K562 (cell line): ENCODE measurements at regions not wholly inside any gene's neighbourhood (a gene's known extent, or its start where the extent isn't known, plus 50 kb on each side); places are given as distances from the start of the nearest gene placed in this dataset.
A peak's percentile ranks its signal among the peaks of the same experiment; 100 is the strongest.

Experiments used
- ATAC-seq: fragments of 200-7000 bp; cut with Tn5 transposase; 3 replicates; pipeline ENCODE4 v1.9.1; 2020; ENCODE audit warnings: moderate library complexity
- BruUV-seq: library from RNA; stranded (reverse); fragments of 400-500 nt; replicated peaks from 2 replicates; lab custom pipeline; 2021; lab: Mats Ljungman, UMichigan
- CTCF ChIA-PET: fragments of 300-600 bp; formaldehyde crosslinking; extraction: SDS; loops from one replicate; lab custom pipeline; 2021; ENCODE audit warnings: low intra/inter-chr PET ratio; lab: Yijun Ruan, JAX
- POLR2A ChIA-PET: fragments of 300-600, 350-650 bp; sonication (Branson Sonifier 250); formaldehyde crosslinking; extraction: SDS; loops from one replicate; lab custom pipeline; 2021; ENCODE audit warnings: antibody characterized with exemption, inconsistent platforms; lab: Yijun Ruan, JAX
- DNase-seq, 4 experiments: peaks; one replicate each; pipeline versions ENCODE4 v3.0.0 to v3.0.0-alpha.2; 2011 to 2018; ENCODE audit warnings: low spot score in 3 of 4, mixed read lengths in 3 of 4; ENCODE audit errors: extremely low read depth in 1 of 4
- FAIRE-seq: peaks from 2 replicates; lab custom pipeline; 2011; peaks lifted over from hg19 to GRCh38; lab: Jason Lieb, UNC
- H2AFZ ChIP-seq: 2 replicates; pipeline ENCODE4 v1.6.0; 2011; ENCODE audit warnings: low read depth, low read length, control low read depth, inconsistent platforms
- H3K27ac ChIP-seq: fragments of 200-600 bp; 3 replicates; pipeline ENCODE4 v1.8.0; 2011; ENCODE audit warnings: low read depth, mild to moderate bottlenecking, control low read depth, inconsistent platforms, low read length, moderate library complexity, mixed read lengths; ENCODE audit errors: extremely low read depth
- H3K27me3 ChIP-seq, 2 experiments: fragments of 300-600 bp in 1 of 2; 2 replicates in 1 of 2; 3 replicates in 1 of 2; pipeline versions ENCODE4 v1.6.0 to v1.8.0; 2011; ENCODE audit warnings: inconsistent platforms in 2 of 2, low read length in 2 of 2, mild to moderate bottlenecking in 1 of 2, mixed read lengths in 1 of 2, moderate library complexity in 1 of 2; ENCODE audit not compliant: control insufficient read depth in 2 of 2, insufficient read depth in 2 of 2
- H3K36me3 ChIP-seq: fragments of 300-600 bp; 3 replicates; pipeline ENCODE4 v1.8.0; 2011; ENCODE audit warnings: mild to moderate bottlenecking, low read length, inconsistent platforms; ENCODE audit not compliant: control insufficient read depth, insufficient read depth
- H3K4me1 ChIP-seq, 2 experiments: fragments of 200-600 bp in 1 of 2; replicated peaks in 1 of 2; 2 replicates in 1 of 2; 3 replicates in 1 of 2; pipeline versions ENCODE4 v1.5.1 to v1.8.0; 2011; ENCODE audit warnings: inconsistent platforms in 2 of 2, low read length in 2 of 2, mild to moderate bottlenecking in 1 of 2, mixed read lengths in 1 of 2, moderate library complexity in 1 of 2; ENCODE audit not compliant: control insufficient read depth in 2 of 2, insufficient read depth in 2 of 2
- H3K4me2 ChIP-seq: 2 replicates; pipeline ENCODE4 v1.6.1; 2011; ENCODE audit warnings: low read length, control low read depth, inconsistent platforms, mixed read lengths; ENCODE audit not compliant: insufficient read depth
- H3K4me3 ChIP-seq: fragments of 200-600 bp; sonication (generic), shearing (Covaris generic); 2 replicates; pipeline ENCODE4 v1.5.1; 2016; ENCODE audit warnings: control low read depth, inconsistent platforms
- H3K79me2 ChIP-seq: fragments of 200-600 bp; 3 replicates; pipeline ENCODE4 v1.8.0; 2011; ENCODE audit warnings: low read length, inconsistent platforms; ENCODE audit not compliant: control insufficient read depth, insufficient read depth
- H3K9ac ChIP-seq, 2 experiments: 2 replicates each; pipeline versions ENCODE4 v1.6.0 to v1.6.1; 2011; ENCODE audit warnings: low read depth in 2 of 2, low read length in 2 of 2, control low read depth in 1 of 2, inconsistent platforms in 1 of 2, mild to moderate bottlenecking in 1 of 2, mixed read lengths in 1 of 2; ENCODE audit not compliant: insufficient read depth in 1 of 2
- H3K9me1 ChIP-seq: one replicate; pipeline ENCODE4 v1.6.0; 2011; ENCODE audit warnings: inconsistent platforms, mild to moderate bottlenecking, low read length, moderate library complexity; ENCODE audit not compliant: control insufficient read depth, insufficient read depth
- H3K9me3 ChIP-seq: replicated peaks from 2 replicates; pipeline ENCODE4 v1.5.1; 2011; ENCODE audit warnings: low read depth, low read length, inconsistent platforms; ENCODE audit not compliant: control insufficient read depth, insufficient read depth
- H4K20me1 ChIP-seq: replicated peaks from 2 replicates; pipeline ENCODE4 v1.6.1; 2011; ENCODE audit warnings: low read length, inconsistent platforms, mixed read lengths; ENCODE audit not compliant: control insufficient read depth, insufficient read depth
- ARID1B ChIP-seq: fragments of 450-650 bp; IDR thresholded peaks from 2 replicates; pipeline ENCODE4 v1.6.1; 2016; ENCODE audit warnings: antibody characterized with exemption, mild to moderate bottlenecking, inconsistent platforms
- CEBPB ChIP-seq: fragments of 450-650 bp; IDR thresholded peaks from 2 replicates; pipeline ENCODE4 v1.6.1; 2016; ENCODE audit warnings: missing genetic modification characterization, missing compliant biosample characterization
- CEBPG ChIP-seq, 3 experiments: fragments of 200-800 bp in 1 of 3; sonication (Bioruptor generic) in 1 of 3; sonication (generic) in 1 of 3; formaldehyde crosslinking in 1 of 3; IDR thresholded peaks in 2 of 3; conservative IDR thresholded peaks in 1 of 3; 2 replicates each; pipeline versions ENCODE4 v1.6.1 to v1.8.0; 2016 to 2022; ENCODE audit warnings: missing compliant biosample characterization in 2 of 3, missing genetic modification characterization in 2 of 3, mild to moderate bottlenecking in 1 of 3, missing genetic modification reagents in 1 of 3
- ID3 ChIP-seq, 2 experiments: fragments of 250-450 bp in 1 of 2; fragments of 450-650 bp in 1 of 2; sonication (Bioruptor Pico) in 1 of 2; IDR thresholded peaks; 2 replicates each; pipeline versions ENCODE4 v1.6.1 to v1.8.0; 2016 to 2021; ENCODE audit warnings: mild to moderate bottlenecking in 2 of 2, moderate library complexity in 2 of 2, missing compliant biosample characterization in 1 of 2, missing genetic modification characterization in 1 of 2
- JUND ChIP-seq, 2 experiments: IDR thresholded peaks; 2 replicates in 1 of 2; 3 replicates in 1 of 2; pipeline ENCODE4 v1.6.1; 2011; ENCODE audit warnings: borderline replicate concordance in 2 of 2, low read depth in 2 of 2, low read length in 2 of 2, improper control_type of control experiment in 1 of 2, missing biosample characterization in 1 of 2, missing genetic modification characterization in 1 of 2, missing genetic modification reagents in 1 of 2
- RBM22 ChIP-seq: fragments of 200-400 bp; formaldehyde crosslinking; IDR thresholded peaks from 2 replicates; pipeline ENCODE4 v1.6.1; 2018; ENCODE audit warnings: low read length, low read depth; ENCODE audit not compliant: poor library complexity, severe bottlenecking
- TEAD1 ChIP-seq, 2 experiments: fragments of 450-650 bp in 1 of 2; sonication (generic) in 1 of 2; formaldehyde crosslinking; IDR thresholded peaks; 2 replicates each; pipeline versions ENCODE4 v1.4.0 to v1.8.0; 2020 to 2022; ENCODE audit warnings: mild to moderate bottlenecking in 2 of 2, missing genetic modification reagents in 1 of 2
- ZNF639 ChIP-seq, 2 experiments: fragments of 200-800 bp in 1 of 2; sonication (Bioruptor generic) in 1 of 2; sonication (generic) in 1 of 2; formaldehyde crosslinking in 1 of 2; IDR thresholded peaks in 1 of 2; conservative IDR thresholded peaks in 1 of 2; 2 replicates each; pipeline versions ENCODE4 v1.5.0 to v1.6.1; 2016 to 2020; ENCODE audit warnings: missing compliant biosample characterization in 1 of 2, missing genetic modification characterization in 1 of 2, missing genetic modification reagents in 1 of 2
- WGBS: fragments of 100-300 bp; shearing (Covaris generic); methylation state at CpG from one replicate; pipeline ENCODE4 v1.1.6; 2016; ENCODE audit warnings: low coverage, mixed read lengths; ENCODE audit not compliant: insufficient coverage; ENCODE audit errors: missing lambda C conversion rate; 5-methylcytosine and 5-hydroxymethylcytosine counted together
- in situ Hi-C: fragments of 300-500 bp; cut with MboI; formaldehyde crosslinking; loops from 4 replicates; pipeline ENCODE4 v1.15.0; 2018; ENCODE audit warnings: inconsistent platforms, mixed read lengths
- intact Hi-C: fragments of 100-400 bp; cut with micrococcal nuclease; formaldehyde crosslinking; loops from 2 replicates; pipeline ENCODE4 v1.14.2; 2022

- no peaks in the 10 kb centered on the region for H3K36me3 ChIP-seq
- no peak for ATAC-seq
- H4K20me1 ChIP-seq = no peaks in the 10 kb centered on the region
- WGBS = 0% methylated on average over 1 of the region's 1 CpG
- no peak overlapping the region for H3K4me2 ChIP-seq
- H3K27me3 ChIP-seq = no peaks in the 10 kb centered on the region
- ChIA-PET CTCF (no interaction called here), POLR2A (no interaction called here)
- H3K4me1 ChIP-seq = no peaks in the 10 kb centered on the region
- TF ChIP-seq ZNF639 (CRISPR knock-in tag; conservative IDR thresholded peaks at IDR 0.05 in 1 of 2, IDR thresholded peaks at IDR 0.05 in 1 of 2) (no peak), CEBPG (CRISPR knock-in tag; IDR thresholded peaks at IDR 0.05) (no peak), CEBPG (tag; conservative IDR thresholded peaks at IDR 0.05 in 1 of 2, IDR thresholded peaks at IDR 0.05 in 1 of 2) (peak; percentile 48 to 64; a peak in 3 of 4 replicates), ID3 (CRISPR knock-in tag; IDR thresholded peaks at IDR 0.05) (no peak), ID3 (tag; IDR thresholded peaks at IDR 0.05) (no peak), RBM22 (no peak), CEBPB (peak; percentile 36; the same call in 1 of the 2 replicates), TEAD1 (CRISPR knock-in tag; IDR thresholded peaks at IDR 0.05) (no peak), JUND (IDR thresholded peaks at IDR 0.05; ENCODE audit: borderline replicate concordance, low read depth, low read length) (no peak), JUND (tag; IDR thresholded peaks at IDR 0.05; ENCODE audit: borderline replicate concordance, low read depth, low read length) (no peak), ARID1B (no peak)
- no peak overlapping the region for H3K9ac ChIP-seq
- H2AFZ ChIP-seq = no peak overlapping the region
- H3K9me3 ChIP-seq = no peaks in the 10 kb centered on the region
- H3K27ac ChIP-seq = no peak overlapping the region
- intact Hi-C loops = no loop called here
- BruUV-seq = no TSS peak
- FAIRE-seq = no peak
- no peak for DNase-seq
- no peaks in the 10 kb centered on the region for H3K9me1 ChIP-seq
- in situ Hi-C loops = no loop called here
- H3K4me3 ChIP-seq = no peak overlapping the region
- no peaks in the 10 kb centered on the region for H3K79me2 ChIP-seq
These were observed 179.4 kb downstream of the ETS1 start for GRCh38 chr11:128407962-128408361.
